HT1080 (cell line): ENCODE measurements at regions not wholly inside any gene's neighbourhood (a gene's known extent, or its start where the extent isn't known, plus 50 kb on each side); places are given as distances from the start of the nearest gene placed in this dataset.

Source experiments
- DNase-seq: peaks from one replicate; pipeline ENCODE4 v3.0.0-alpha.2; 2015; ENCODE audit warnings: low read depth

DNA sequence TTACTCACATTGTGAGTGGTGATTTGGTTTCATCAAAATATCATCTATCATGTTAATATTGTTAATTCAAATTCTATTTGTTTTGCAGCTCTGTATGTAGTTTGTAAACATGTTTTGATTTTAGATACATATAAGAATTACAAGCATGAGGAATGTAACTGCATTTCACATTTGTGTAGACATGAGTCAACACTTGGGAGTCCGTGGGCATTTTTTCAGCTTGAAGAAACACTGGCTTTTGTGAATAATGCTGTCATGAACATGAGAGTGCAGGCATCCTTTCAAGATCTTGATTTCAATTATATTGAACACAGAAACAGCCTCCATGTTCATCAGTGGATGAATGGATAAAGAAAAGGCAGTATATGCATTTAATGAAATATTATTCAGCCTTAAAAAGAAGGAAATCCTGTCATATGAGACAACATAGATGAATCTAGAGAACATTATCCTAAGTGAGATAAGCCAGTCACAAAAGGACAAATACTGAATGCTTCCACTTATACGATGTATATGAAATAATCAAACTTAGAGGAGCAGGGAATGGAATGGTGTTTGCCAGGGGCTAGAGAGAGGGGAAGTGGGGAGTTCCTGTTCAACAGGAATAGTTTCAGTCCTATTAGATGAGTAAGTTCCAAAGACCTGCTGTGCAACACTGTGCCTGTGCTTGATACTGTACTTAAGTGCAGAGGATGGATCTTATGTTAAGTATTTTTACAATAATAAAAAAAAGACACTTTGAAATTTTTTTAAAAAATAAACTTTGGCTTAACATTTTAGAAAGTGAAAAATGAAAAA is 194.9 kb downstream of the LRATD1 start:
- DNase-seq, result no peak

DNA sequence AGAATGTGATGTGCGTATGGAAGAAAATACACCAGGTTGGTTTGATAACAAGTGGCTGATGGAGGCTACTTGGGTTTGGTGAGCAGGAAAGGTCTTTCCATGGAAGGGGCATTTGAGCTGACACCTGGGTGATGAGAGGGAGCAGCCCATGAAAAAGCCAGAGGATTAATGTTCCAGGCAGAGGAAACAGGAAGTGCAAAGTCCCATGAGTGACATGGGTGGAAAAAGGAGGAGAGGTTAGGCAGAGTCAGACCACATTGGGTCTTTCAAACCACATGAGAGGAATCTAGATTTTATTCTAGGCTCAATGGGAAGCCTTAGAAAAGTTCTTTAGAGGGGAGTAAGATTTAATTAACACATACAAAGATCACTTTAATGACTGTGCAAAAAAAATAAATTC is 195.7 kb downstream of the LRATD1 start:
- DNase-seq, result no peak

DNA sequence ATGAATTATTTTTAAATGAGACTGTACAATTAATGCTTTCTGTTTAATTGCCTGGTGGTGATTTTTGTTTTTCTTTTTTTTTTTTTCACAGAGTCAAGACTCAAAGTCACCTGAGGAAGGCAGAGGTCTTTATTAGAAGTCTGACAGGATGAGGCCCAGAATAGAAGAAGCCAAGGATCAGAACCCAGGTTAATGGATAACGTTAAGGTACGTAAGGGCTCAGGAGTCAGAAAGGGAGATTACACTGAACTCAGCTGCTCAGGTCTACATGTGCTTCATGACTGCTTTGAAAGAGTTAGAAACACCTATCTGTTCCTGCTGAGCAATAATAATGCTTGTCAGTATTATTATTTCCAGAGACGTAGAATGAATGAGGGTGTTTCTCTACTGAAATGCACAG is 196.5 kb downstream of the LRATD1 start:
- DNase-seq, result no peak

DNA sequence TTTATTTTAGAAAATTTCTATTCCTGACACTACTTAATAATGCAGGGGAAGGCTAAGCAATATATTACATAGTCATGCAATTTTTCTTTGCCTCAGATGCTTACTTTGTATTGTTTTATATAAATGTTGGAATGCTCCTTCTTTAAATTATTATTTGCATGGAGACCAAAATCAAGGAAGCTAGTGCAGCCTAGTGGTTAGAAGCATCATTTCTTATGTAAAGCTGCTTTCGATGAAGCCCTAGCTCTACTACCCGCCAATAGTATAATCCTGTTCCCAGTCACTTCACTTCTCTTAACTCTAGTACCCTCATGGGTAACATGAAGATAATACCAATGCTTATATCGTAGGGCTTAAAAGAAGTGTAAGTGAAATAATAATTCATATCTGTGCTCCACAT is 198.9 kb downstream of the LRATD1 start:
- no peak for DNase-seq

DNA sequence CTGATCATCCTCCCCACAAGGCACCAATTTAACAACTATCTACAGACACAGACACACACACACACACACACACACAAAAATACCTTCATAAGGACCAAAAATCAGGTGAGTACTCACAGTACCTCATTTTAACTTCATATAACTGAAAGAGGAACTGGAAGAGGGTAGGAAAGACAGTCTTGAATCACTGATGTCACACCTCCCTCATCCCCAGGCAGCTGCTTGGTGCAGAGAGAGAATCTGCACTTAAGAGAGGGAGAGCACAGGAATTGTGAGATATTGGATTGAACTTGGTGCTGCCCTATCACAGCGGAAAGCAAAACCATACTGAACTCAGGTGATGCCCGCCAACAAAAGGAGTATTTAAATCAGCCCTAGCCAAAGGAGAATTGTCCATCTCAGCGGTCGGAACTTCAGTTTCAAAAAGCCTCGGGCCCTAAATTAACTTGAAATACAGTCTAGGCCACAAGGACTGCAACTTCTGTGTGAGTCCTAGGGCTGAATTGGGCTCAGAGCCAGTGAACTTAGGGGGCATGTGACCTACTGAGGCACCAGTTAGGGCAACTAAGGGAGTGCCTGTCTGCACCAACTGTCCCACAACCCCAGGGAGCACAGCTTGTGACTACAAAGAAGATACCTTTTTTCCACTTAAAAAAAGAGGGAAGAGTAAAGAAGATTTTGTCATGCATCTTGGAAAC is 211.1 kb downstream of the LRATD1 start:
- DNase-seq, result no peak

DNA sequence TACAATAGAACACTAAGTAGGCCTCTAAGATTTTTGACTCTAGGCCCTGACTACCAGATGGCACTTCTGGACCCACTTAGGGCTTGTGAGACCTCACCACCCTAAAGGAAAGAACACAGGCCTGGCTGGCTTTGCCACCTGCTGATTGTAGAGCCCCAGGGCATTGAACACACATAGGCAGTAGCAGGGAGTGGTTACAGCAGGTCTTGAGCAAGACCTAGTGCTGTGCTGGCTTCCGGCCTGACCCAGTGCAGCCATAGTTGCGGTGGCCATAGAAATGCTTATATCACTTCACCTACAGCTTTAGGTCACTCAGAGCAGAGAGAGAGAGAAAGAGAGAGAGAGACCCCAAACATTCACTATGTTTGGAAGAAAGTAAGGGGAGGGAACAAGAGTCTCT is 223.2 kb downstream of the LRATD1 start:
- peak; percentile 6 for DNase-seq

DNA sequence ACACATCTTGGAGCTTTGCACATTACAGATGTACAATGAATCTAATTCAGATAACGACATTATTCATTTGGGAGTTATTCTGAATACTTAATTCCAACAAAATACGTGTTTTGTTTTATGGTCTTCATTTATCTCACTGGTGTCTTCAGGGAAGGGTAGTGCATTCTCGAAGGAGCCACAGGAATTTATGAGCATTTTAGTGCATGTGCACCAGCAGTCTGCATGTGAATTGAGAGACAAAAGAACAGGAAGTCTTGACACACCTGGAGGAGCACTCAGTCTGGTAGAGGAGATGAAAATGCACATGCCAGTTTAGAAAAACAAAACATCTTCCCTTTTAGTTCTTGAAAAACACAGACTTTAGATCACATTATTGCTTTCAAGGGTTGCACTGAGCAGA is 228.7 kb downstream of the LRATD1 start:
- no peak for DNase-seq

DNA sequence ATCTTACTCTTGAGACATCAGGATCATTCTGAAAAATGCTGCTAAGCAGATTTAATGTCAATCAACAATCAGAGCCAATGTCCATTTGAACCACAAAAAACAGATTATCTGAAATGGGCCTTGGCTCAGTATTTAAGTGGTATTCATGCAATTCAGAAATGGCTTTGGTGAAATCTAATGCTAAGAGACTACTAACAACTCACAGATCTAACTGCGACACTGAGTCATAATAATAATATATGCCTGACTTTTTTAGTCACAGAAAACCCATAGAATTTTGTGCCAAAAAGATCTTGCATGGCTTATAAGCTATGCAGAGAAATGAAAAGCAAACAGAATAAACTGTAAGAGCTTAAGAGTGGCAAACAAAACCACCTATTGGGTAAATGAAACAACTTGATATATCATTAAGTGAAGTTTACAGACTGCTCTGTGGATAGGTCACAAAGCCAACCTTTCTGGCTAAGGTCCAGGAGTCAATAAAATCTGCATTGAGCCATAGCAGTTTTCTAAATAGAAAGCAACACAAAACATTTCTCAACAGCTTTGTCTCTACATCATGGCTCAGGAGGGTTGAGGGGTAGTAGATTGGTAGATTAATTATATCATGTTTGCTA is 234.3 kb downstream of the LRATD1 start:
- no peak for DNase-seq

DNA sequence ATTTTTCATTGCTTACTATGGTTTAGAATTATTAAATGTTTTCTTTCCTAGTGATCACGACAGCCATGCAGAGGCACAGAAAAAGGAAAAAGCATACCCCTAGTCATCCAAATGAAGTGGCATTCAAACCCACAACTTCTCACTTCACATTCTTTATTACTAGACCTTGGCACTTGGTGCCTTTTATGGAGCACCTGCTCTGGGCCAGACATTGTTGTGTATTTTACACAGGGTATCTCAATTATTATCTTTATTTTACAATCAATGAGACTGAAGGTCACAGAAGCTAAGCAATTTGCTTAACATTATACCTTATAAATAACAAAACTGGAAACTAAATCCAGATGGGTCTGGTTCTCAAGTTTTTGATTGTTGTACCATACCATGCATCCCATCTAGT is 235.3 kb downstream of the LRATD1 start:
- no peak for DNase-seq

DNA sequence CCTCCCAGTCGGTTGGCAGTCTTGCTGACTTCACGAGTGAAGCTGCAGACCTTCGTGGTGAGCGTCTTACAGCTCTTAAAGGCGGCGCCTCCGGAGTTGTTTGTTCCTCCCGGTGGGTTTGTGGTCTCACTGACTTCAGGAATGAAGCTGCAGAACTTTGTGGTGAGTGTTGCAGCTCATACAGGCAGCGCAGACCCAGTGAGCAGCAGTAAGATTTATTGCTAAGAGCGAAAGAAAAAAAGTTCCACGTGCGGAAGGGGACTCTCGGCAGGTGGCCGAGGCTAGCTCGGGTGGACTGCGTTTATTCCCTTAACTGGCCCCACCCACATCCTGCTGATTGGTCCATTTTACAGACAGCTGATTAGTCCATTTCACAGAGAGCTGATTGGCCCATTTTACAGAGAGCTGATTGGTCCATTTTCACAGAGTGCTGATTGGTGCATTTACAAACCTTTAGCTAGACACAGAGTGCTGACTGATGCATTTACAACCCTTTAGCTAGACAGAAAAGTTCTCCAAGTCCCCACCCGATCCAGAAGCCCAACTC is 240.3 kb downstream of the LRATD1 start:
- DNase-seq, result no peak

DNA sequence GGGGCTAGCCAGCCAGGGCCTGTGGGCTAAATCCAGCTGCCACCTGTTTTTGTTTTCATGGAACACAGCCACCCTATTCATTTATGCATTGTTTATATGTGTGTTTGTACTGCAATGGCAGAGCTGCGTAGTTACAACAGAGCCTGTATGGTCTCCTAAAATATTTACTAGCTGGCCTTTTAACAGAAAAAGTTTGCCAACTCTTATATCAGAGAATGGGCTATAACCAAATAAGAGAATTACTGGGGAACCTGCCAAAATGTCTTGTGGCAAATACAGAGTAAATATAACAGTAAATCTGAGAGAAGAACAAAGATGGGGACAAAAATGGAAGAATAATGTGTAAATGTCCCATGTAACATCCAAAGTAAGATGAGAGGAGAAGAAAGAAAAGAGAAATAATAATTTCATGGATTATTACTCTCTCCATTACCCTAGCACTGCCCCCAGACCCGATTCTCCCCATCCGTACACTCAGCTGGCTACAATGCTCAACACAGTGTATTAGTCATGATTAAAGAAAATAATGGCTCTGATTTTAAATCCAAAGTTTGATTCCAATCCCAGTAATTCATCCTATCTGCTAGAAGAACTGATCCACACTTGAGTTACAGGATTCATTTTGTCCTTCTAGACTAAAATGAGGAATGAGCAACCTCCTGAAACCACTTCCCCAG is 249.3 kb downstream of the LRATD1 start:
- no peak for DNase-seq

DNA sequence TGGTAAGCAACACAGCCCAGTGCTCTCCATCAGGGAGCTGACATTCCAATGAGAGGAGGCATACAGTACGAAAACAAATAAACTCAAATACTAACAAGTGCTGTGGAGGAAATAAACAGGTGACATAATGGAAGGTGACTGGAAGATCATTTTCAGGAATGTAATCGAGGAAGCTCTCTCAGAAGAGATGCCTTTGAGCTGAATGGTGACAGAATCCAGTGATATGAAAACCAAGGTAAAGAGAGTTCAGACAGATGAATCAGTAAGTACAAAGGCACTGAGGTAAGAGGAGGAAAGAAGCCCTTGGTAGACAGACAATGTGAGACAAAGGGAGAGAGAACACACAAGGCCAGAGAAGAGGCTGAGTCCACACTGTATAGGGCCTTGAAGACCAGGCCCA is 252.1 kb downstream of the LRATD1 start:
- no peak for DNase-seq

DNA sequence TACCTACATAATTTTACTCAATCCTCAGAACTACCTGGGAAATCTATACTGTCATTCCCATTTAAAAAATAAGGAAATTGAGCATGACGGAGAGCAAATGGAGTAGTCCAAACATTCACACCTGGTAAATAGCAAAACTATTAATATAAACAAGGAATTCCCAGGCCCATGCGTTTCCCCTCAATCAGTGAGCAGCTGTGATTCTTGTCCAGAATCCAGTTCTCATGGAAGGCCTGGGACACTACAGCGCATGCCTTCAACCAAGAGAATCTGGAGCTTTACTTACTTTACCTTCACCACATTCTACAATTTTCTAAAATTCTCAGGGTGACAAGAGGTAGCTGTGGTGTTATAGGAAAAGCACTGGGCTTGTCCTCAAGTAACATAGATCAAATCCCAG is 259.0 kb downstream of the LRATD1 start:
- DNase-seq, result no peak

DNA sequence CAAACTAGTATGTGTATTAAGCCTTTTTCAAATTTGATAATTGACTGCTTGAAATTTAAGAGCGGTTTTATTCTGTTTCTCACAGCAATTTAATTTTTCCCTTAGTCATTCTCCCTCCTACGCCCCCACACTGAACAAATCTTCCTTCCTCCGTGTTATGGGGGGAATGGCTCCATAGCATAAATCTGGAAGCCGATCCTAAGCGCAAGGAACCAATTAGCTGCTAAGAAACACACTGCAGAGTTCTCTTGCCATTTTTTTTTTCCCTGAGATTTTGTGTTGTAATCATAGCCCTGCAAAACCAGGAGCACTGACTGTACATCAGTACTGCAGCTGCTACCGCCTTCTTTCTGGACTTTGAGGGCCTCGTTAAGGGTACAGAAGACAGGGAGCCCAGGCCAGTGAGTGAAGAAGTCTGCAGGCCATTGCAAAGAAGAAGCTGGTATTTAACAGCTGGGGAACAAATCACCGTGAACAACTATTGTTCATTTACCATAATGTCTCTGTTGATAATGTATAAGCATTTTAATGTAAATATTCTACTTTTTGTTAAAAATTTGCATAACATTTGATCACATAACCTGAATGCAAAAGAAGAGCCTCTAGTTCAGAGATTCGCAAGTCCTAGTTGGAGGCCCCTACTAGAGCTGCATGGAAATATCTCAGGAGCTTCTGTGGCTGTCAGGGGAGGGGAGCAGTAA is 264.0 kb downstream of the LRATD1 start:
- no peak for DNase-seq

DNA sequence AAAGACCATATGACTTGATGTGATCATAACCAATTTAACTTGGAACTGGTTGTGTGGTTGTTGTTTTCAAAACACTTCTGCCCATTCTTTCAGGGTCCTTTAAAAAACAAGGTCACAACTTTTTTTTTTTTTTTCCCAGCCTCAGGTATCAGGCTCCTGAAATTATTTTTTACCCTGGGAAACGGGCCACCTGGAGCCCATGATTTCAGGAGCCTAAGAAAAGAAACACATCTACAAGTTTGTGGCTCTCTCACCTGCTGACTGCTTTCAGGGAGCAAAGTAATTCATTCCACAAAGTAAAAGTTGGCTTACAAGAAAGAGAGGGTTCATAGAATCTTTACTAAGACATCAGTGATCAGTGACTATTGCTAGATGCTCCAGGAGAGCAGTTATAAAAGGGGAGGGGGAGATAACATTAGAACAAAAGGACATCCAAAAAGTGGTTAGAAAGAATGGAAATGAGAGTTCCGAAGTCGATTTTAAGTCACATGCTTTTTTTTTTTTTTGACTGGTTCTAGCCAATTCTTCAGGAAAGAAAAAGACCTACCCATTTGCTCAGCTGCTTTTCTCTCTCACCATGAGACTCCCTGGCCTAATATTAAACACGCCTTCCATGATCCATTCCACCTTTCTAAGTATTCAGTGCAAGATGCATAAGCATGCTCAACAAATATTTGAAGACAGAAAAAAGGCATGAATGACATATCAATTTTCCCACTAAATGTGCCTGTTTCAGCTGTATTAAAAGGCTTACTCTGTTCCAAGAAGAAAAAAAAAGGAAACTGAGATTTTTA is 267.3 kb downstream of the LRATD1 start:
- no peak for DNase-seq

DNA sequence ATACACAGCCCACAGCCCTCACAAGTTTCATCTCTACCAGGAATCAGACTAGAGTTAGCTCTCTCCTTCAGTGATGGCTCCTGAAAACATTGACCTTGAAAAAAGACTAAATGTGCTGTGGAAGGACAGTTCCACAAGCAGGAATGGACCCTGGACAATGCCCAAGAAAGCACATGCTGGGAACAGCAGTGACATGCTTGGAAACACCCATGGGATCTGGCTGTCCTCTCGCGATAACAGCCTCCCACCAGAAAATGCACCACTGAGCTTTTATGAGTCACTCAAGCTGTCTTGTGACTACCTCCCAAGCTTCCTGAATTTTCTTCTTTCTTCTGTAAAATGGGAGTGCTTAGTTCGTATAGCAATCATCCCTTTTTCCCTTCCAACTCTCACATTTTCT is 269.2 kb downstream of the LRATD1 start:
- peak; percentile 38 for DNase-seq

DNA sequence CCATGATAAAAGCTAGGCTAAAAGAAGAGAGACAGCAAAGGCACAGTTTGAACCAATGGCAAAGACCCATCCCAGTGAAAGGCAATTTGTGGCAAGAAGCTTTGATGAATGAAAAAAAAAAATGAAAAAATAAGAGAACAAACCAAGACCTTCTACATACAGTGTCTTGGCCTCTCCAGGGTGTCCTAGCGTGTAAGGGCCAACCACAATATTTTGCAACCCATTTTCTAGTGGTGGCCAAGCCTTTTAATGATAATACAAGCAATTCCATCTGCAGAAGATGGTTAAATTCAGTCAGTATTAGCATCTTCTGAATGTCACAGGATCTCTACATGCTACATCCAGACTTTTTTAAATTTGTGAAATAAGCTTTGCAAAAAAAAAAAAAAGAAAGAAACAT is 270.4 kb downstream of the LRATD1 start:
- DNase-seq, result no peak

DNA sequence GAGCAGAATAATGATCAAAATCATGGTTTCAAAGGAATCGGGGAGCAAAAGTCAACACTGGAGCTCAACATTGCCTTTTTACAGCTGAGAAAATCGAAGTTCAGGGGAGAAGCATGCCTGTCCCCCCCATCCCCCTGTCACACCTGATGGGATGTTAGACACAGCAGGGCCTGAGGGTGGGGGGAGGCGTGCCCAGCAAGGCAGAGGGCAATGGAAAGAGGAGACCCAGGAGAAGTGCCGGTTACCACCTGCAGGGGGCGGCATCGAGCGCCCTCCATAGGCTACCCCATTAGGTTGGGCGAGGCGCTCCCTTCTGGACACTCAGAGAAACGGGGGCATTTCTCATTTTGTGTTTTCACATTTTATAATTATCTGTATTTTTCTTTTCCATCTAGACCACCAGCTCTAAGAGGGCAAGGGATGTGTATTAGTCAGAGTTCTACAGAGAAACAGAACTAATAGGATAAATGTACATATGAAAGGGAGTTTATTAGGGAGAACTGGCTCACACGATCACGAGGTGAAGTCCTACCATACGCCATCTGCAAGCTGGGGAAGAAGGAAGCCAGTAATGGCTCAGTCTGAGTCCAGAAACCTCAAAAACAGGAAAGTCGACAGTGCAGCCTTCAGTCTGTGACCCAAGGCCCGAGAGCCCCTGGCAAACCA is 271.3 kb downstream of the LRATD1 start:
- peak; percentile 54 for DNase-seq

DNA sequence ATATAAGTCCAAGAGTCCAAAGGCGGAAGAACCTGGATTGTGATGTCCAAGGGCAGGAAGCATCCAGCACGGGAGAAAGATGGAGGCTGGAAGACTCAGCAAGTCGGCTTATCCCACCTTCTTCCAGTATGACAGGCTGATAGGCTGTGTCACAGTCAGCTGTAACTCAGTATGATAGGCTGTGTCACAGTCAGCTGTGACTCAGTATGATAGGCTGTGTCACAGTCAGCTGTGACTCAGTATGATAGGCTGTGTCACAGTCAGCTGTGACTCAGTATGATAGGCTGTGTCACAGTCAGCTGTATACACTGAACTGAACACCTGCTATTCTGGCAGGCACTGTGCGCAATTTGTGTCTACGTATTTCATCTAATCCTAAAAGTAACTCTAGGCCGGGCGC is 271.9 kb downstream of the LRATD1 start:
- DNase-seq, result peak; percentile 17

DNA sequence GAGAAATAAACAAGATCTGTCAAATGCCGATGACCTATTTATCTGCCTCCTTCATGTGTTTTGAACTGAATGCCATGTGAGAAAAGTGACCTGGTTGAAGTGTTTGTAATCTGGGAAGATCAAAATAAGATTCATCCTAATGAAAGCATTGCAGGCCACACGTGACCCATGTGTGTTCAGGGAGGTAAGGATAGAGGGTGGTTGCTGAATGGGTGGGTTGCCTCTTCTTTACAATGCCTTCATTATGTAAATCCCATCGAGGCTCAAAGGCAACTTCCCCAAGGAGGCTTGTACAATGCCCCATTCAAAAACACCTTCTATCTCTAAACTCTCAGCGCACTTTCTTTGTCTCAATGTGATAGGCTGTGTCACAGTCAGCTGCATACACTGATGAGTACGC is 273.1 kb downstream of the LRATD1 start:
- DNase-seq, result no peak
